Trophoblast cell (in vitro differentiated cells and primary cell): ENCODE measurements at regions not wholly inside any gene's neighbourhood (a gene's known extent, or its start where the extent isn't known, plus 50 kb on each side); places are given as distances from the start of the nearest gene placed in this dataset.
A peak's percentile ranks its signal among the peaks of the same experiment; 100 is the strongest.

Experiments
- DNase-seq, 2 donors: peaks; one replicate each; pipeline ENCODE4 v3.0.0-alpha.2; 2016
- H2AFZ ChIP-seq: 2 replicates; pipeline ENCODE4 v1.6.1; 2013; ENCODE audit warnings: low read length, moderate library complexity, mild to moderate bottlenecking; ENCODE audit not compliant: insufficient read depth, poor library complexity
- H2AK5ac ChIP-seq: 2 replicates; pipeline ENCODE4 v1.6.1; 2013; ENCODE audit warnings: mild to moderate bottlenecking, low read length
- H2BK120ac ChIP-seq: 2 replicates; pipeline ENCODE4 v1.6.1; 2013; ENCODE audit warnings: low read length, mild to moderate bottlenecking, moderate library complexity; ENCODE audit not compliant: insufficient read depth, poor library complexity
- H2BK12ac ChIP-seq: 2 replicates; pipeline ENCODE4 v1.6.1; 2013; ENCODE audit warnings: mild to moderate bottlenecking, low read length, moderate library complexity
- H2BK5ac ChIP-seq: 2 replicates; pipeline ENCODE4 v1.6.1; 2013; ENCODE audit warnings: low read length, low read depth, moderate library complexity, mild to moderate bottlenecking; ENCODE audit not compliant: poor library complexity
- H3K14ac ChIP-seq: 2 replicates; pipeline ENCODE4 v1.6.1; 2013; ENCODE audit warnings: mild to moderate bottlenecking, low read length
- H3K18ac ChIP-seq: 2 replicates; pipeline ENCODE4 v1.6.1; 2013; ENCODE audit warnings: mild to moderate bottlenecking, low read length
- H3K23ac ChIP-seq: 2 replicates; pipeline ENCODE4 v1.6.1; 2013; ENCODE audit warnings: low read length
- H3K27ac ChIP-seq: 2 replicates; pipeline ENCODE4 v1.5.1; 2013; ENCODE audit warnings: low read depth, mild to moderate bottlenecking, inconsistent platforms, low read length, moderate library complexity
- H3K27me3 ChIP-seq: 2 replicates; pipeline ENCODE4 v1.6.1; 2013; ENCODE audit warnings: inconsistent platforms, mild to moderate bottlenecking, low read length, moderate library complexity; ENCODE audit not compliant: insufficient read depth
- H3K36me3 ChIP-seq, 2 experiments: 1 replicate in 1 of 2; 2 replicates in 1 of 2; pipeline ENCODE4 v1.6.1; 2013; ENCODE audit warnings: low read length in 2 of 2, mild to moderate bottlenecking in 2 of 2, moderate library complexity in 1 of 2; ENCODE audit not compliant: insufficient read depth in 2 of 2, control insufficient read depth in 1 of 2
- H3K4ac ChIP-seq: 2 replicates; pipeline ENCODE4 v1.6.1; 2013; ENCODE audit warnings: low read depth, mild to moderate bottlenecking, low read length, moderate library complexity
- H3K4me1 ChIP-seq, 2 experiments: 1 replicate in 1 of 2; 2 replicates in 1 of 2; pipeline ENCODE4 v1.6.1; 2013; ENCODE audit warnings: low read length in 2 of 2, mild to moderate bottlenecking in 2 of 2, moderate library complexity in 1 of 2; ENCODE audit not compliant: insufficient read depth in 2 of 2, control insufficient read depth in 1 of 2
- H3K4me2 ChIP-seq: 2 replicates; pipeline ENCODE4 v1.6.1; 2013; ENCODE audit warnings: inconsistent platforms, mild to moderate bottlenecking, low read length, moderate library complexity
- H3K4me3 ChIP-seq: 2 replicates; pipeline ENCODE4 v1.5.1; 2013; ENCODE audit warnings: mild to moderate bottlenecking, low read depth, low read length, inconsistent platforms
- H3K79me1 ChIP-seq: one replicate; pipeline ENCODE4 v1.6.1; 2013; ENCODE audit warnings: low read length
- H3K79me2 ChIP-seq: 2 replicates; pipeline ENCODE4 v1.6.1; 2013; ENCODE audit warnings: low read length, mild to moderate bottlenecking; ENCODE audit not compliant: control insufficient read depth, insufficient read depth, poor library complexity
- H3K9ac ChIP-seq: 2 replicates; pipeline ENCODE4 v1.6.1; 2013; ENCODE audit warnings: mild to moderate bottlenecking, low read length
- H3K9me3 ChIP-seq: 2 replicates; pipeline ENCODE4 v1.6.1; 2013; ENCODE audit warnings: low read depth, mild to moderate bottlenecking, control low read depth, inconsistent platforms, low read length; ENCODE audit not compliant: insufficient read depth
- H4K12ac ChIP-seq: 2 replicates; pipeline ENCODE4 v1.6.1; 2013; ENCODE audit warnings: low read depth, mild to moderate bottlenecking, low read length, moderate library complexity
- H4K8ac ChIP-seq: 2 replicates; pipeline ENCODE4 v1.6.1; 2013; ENCODE audit warnings: low read depth, mild to moderate bottlenecking, low read length, moderate library complexity
- H4K91ac ChIP-seq: one replicate; pipeline ENCODE4 v1.6.1; 2013; ENCODE audit warnings: low read depth, mild to moderate bottlenecking, low read length, moderate library complexity
- WGBS: extraction: QIAGEN DNeasy Blood & Tissue Kit; methylation state at CpG from one replicate; pipeline ENCODE4 v1.1.7; 2013; ENCODE audit warnings: missing lambda C conversion rate; ENCODE audit not compliant: insufficient read length, insufficient coverage; ENCODE audit errors: extremely low coverage; 5-methylcytosine and 5-hydroxymethylcytosine counted together

DNA sequence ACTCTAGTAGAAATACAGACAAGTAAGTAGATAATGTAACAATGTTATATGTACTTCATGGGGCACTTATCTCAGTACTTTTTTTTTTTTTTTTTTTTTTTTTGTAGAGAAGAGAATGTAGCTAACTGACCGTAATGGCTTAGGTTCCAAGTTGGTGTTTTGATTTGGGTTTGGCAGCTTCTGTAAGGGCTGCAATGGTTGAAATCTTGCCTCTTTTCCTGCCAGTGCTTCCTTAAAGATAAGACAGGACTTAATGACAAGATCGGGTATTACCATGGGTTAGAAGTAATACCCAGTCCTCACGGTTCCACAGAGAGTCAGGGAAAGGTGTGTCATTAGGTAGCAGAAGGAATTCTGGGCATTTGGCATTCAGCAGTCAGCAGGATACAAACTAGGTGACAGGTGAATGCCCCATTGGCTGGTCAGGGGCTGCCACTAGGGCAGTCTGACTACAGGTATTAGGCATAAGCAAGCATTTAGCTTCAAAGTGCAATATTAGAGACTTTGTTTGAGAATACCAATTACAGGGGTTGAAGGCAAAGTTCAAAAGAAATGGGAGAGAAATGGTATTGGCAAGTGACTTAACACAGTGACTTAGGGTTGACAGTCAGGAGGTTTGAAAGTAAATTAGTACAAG is 189.4 kb upstream of the RND3 start:
- Histone ChIP-seq H3K4ac (no peak overlapping the region), H3K14ac (no peak overlapping the region), H3K23ac (no peak overlapping the region), H3K27ac (no peak overlapping the region), H4K8ac (no peak overlapping the region), H3K9me3 (no peaks in the 10 kb centered on the region), H4K91ac (no peak overlapping the region), H2AFZ (no peak overlapping the region), H3K4me3 (no peak overlapping the region), H2AK5ac (no peak overlapping the region), H3K18ac (no peak overlapping the region), H3K4me1 (peaks cover 0 to 3% of the 10 kb centered on the region in 2 experiments), H2BK12ac (no peak overlapping the region), H3K79me2 (no peaks in the 10 kb centered on the region), H4K12ac (no peak overlapping the region), H2BK5ac (no peak overlapping the region), H2BK120ac (no peak overlapping the region), H3K27me3 (no peaks in the 10 kb centered on the region), H3K4me2 (no peak overlapping the region), H3K36me3 (no peaks in the 10 kb centered on the region), H3K79me1 (no peaks in the 10 kb centered on the region), H3K9ac (no peak overlapping the region)
- DNase-seq = peak; percentile 3 to 49
- WGBS = no CpG with 5 or more reads among the region's 3 CpGs

DNA sequence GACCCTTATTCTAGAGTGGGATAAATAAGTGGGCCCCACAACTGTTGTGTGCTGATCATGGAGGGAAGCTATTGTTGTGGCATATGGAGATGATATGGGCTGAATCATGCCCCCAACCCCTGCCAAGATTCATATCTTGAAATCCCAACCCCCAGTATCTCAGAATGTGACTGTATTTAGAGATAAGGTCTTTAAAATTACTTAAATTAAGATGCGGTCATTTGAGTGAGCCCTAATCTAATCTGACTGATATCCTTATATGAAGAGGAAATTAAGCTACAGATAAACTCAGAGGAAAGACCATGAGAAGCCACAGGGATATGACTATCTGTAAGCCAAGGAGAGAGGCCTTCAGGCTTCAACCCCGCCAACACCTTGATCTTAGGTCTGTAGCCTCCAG is 188.3 kb upstream of the RND3 start:
- H4K12ac ChIP-seq = no peak overlapping the region
- no peak overlapping the region for H3K4me3 ChIP-seq
- H2BK12ac ChIP-seq = no peak overlapping the region
- no peak overlapping the region for H4K8ac ChIP-seq
- H3K18ac ChIP-seq = no peak overlapping the region
- no peaks in the 10 kb centered on the region for H3K79me1 ChIP-seq
- H3K4ac ChIP-seq = no peak overlapping the region
- H2BK120ac ChIP-seq = no peak overlapping the region
- no peaks in the 10 kb centered on the region for H3K36me3 ChIP-seq
- H3K9ac ChIP-seq = no peak overlapping the region
- H2BK5ac ChIP-seq = no peak overlapping the region
- no peak overlapping the region for H2AFZ ChIP-seq
- H3K4me1 ChIP-seq = peaks cover 0 to 3% of the 10 kb centered on the region in 2 experiments
- no peak for DNase-seq
- H3K23ac ChIP-seq = no peak overlapping the region
- no CpG with 5 or more reads among the region's 2 CpGs for WGBS
- H3K79me2 ChIP-seq = no peaks in the 10 kb centered on the region
- no peak overlapping the region for H3K4me2 ChIP-seq
- H3K14ac ChIP-seq = no peak overlapping the region
- no peak overlapping the region for H4K91ac ChIP-seq
- H3K27me3 ChIP-seq = no peaks in the 10 kb centered on the region
- no peak overlapping the region for H2AK5ac ChIP-seq
- no peaks in the 10 kb centered on the region for H3K9me3 ChIP-seq
- no peak overlapping the region for H3K27ac ChIP-seq

DNA sequence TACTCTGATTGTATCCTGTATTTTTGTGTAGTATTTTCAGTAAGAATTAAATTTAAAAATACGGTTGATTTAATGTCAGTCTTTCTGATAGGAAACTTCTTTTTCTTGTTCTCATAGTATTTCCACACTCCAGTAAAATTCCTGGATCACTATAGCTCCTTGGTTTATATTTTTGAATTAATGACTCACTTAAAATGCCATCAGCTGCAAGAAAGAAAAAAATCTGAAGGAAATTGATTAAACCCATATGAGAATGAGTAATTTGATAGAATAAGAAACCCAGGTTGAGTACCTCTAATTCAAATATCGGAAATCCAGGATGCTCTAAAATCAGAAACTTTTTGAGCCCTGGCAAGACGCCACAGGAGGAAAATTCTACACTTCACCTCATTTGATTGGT is 186.8 kb upstream of the RND3 start:
- no peak overlapping the region for H3K18ac ChIP-seq

DNA sequence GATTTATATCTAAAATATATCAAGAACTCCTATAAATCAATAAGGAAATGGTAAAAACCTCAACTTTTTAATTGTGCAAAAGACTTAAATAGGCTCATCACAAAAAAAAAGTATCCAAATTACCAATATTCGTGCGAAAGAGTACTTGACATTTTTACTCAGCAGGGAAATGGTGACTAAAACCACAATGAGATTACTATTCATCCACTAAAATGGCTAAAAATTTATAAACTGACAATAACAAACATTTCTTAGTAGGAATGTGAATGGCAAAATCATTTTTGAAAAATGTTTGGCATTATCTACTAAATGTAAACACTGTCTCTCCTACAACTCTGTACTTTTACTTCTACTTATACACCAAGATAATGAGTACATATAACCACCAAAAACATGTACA is 184.8 kb upstream of the RND3 start:
- no peak overlapping the region for H3K4me3 ChIP-seq
- WGBS = no CpG with 5 or more reads among the region's 2 CpGs
- no peak overlapping the region for H3K23ac ChIP-seq
- peaks cover 0 to 3% of the 10 kb centered on the region in 2 experiments for H3K4me1 ChIP-seq
- no peak overlapping the region for H4K12ac ChIP-seq
- no peak overlapping the region for H3K18ac ChIP-seq
- H2AK5ac ChIP-seq = no peak overlapping the region
- H3K4me2 ChIP-seq = no peak overlapping the region
- H2BK120ac ChIP-seq = no peak overlapping the region
- H3K9ac ChIP-seq = no peak overlapping the region
- no peak overlapping the region for H3K4ac ChIP-seq
- H3K14ac ChIP-seq = no peak overlapping the region
- H3K9me3 ChIP-seq = no peaks in the 10 kb centered on the region
- no peaks in the 10 kb centered on the region for H3K79me2 ChIP-seq
- H3K36me3 ChIP-seq = no peaks in the 10 kb centered on the region
- no peak overlapping the region for H4K8ac ChIP-seq
- no peak overlapping the region for H2BK12ac ChIP-seq
- no peak overlapping the region for H3K27ac ChIP-seq
- DNase-seq = no peak
- H4K91ac ChIP-seq = no peak overlapping the region
- H3K79me1 ChIP-seq = no peaks in the 10 kb centered on the region
- no peaks in the 10 kb centered on the region for H3K27me3 ChIP-seq
- H2BK5ac ChIP-seq = no peak overlapping the region
- H2AFZ ChIP-seq = no peak overlapping the region

More for the DNA sequence above, 186.8 kb upstream of the RND3 start:
- H3K23ac ChIP-seq = no peak overlapping the region
- no peaks in the 10 kb centered on the region for H3K79me1 ChIP-seq
- H4K8ac ChIP-seq = no peak overlapping the region
- no peak overlapping the region for H2AFZ ChIP-seq
- H4K12ac ChIP-seq = no peak overlapping the region
- no peak for DNase-seq
- no peak overlapping the region for H2BK120ac ChIP-seq
- H3K9me3 ChIP-seq = no peaks in the 10 kb centered on the region
- no peak overlapping the region for H3K14ac ChIP-seq
- no peak overlapping the region for H3K4ac ChIP-seq
- no peaks in the 10 kb centered on the region for H3K27me3 ChIP-seq
- H3K79me2 ChIP-seq = no peaks in the 10 kb centered on the region
- H3K4me3 ChIP-seq = no peak overlapping the region
- H3K9ac ChIP-seq = no peak overlapping the region
- H3K27ac ChIP-seq = no peak overlapping the region
- WGBS = no CpG with 5 or more reads among the region's 3 CpGs
- no peaks in the 10 kb centered on the region for H3K36me3 ChIP-seq
- no peak overlapping the region for H2AK5ac ChIP-seq
- H2BK5ac ChIP-seq = no peak overlapping the region
- no peak overlapping the region for H4K91ac ChIP-seq
- H3K4me2 ChIP-seq = no peak overlapping the region
- H3K4me1 ChIP-seq = peaks cover 0 to 3% of the 10 kb centered on the region in 2 experiments
- H2BK12ac ChIP-seq = no peak overlapping the region
